GM21381 (cell line): ENCODE measurements at regions not wholly inside any gene's neighbourhood (a gene's known extent, or its start where the extent isn't known, plus 50 kb on each side); places are given as distances from the start of the nearest gene placed in this dataset.

Experiments
- ATAC-seq: cut with Tn5 transposase; IDR thresholded peaks from one replicate; pipeline ENCODE4 v1.9.1; 2021; ENCODE audit warnings: mild to moderate bottlenecking, moderate library complexity; ENCODE audit not compliant: unreplicated experiment

GRCh38 chr4:41865306-41865980 lies 69.8 kb upstream of the TMEM33 start:
- ATAC-seq, result no peak

- ATAC-seq, result no peak
Measured at GRCh38 chr4:41859087-41859486, 76.1 kb upstream of the TMEM33 start.

GRCh38 chr4:41857226-41857641 lies 78.0 kb upstream of the TMEM33 start:
- ATAC-seq, result no peak

GRCh38 chr4:41856797-41857196 lies 78.4 kb upstream of the TMEM33 start:
- ATAC-seq, result no peak

- ATAC-seq, result no peak
Measured at GRCh38 chr4:41853973-41854372, 81.3 kb upstream of the TMEM33 start.

- no peak for ATAC-seq
Measured at GRCh38 chr4:41852229-41852628, 83.0 kb upstream of the TMEM33 start.

- no peak for ATAC-seq
Measured at GRCh38 chr4:41851621-41852020, 83.6 kb upstream of the TMEM33 start.

- ATAC-seq, result no peak
Measured at GRCh38 chr4:41844327-41844726, 90.9 kb upstream of the TMEM33 start.

GRCh38 chr4:41839916-41840854 lies 91.7 kb upstream of the PHOX2B start:
- ATAC-seq, result peak; percentile 65

- no peak for ATAC-seq
Measured at GRCh38 chr4:41838590-41838989, 90.1 kb upstream of the PHOX2B start.

- ATAC-seq, result no peak
Measured at GRCh38 chr4:41835321-41835995, 86.9 kb upstream of the PHOX2B start.

- no peak for ATAC-seq
Measured at GRCh38 chr4:41832961-41833360, 84.4 kb upstream of the PHOX2B start.

GRCh38 chr4:41822325-41822724 lies 73.8 kb upstream of the PHOX2B start:
- no peak for ATAC-seq

GRCh38 chr4:41820473-41820872 lies 71.9 kb upstream of the PHOX2B start:
- no peak for ATAC-seq

GRCh38 chr4:41819621-41820020 lies 71.1 kb upstream of the PHOX2B start:
- no peak for ATAC-seq

GRCh38 chr4:41815473-41815872 lies 66.9 kb upstream of the PHOX2B start:
- ATAC-seq, result no peak

- no peak for ATAC-seq
Measured at GRCh38 chr4:41814565-41814964, 66.0 kb upstream of the PHOX2B start.

- ATAC-seq, result no peak
Measured at GRCh38 chr4:41806807-41807206, 58.3 kb upstream of the PHOX2B start.

- ATAC-seq, result no peak
Measured at GRCh38 chr4:41802590-41802989, 54.1 kb upstream of the PHOX2B start.

- ATAC-seq, result no peak
Measured at GRCh38 chr4:41799126-41799525, 50.6 kb upstream of the PHOX2B start.
